GM21723 (cell line): ENCODE measurements at regions not wholly inside any gene's neighbourhood (a gene's known extent, or its start where the extent isn't known, plus 50 kb on each side); places are given as distances from the start of the nearest gene placed in this dataset.
"Not testable (repeated sequence)": the region's sequence is repeated elsewhere in the genome, so short reads cannot be mapped to it uniquely, and the experiment has no call there.

ENCODE experiments used
- ATAC-seq: cut with Tn5 transposase; IDR thresholded peaks from one replicate; pipeline ENCODE4 v1.9.1; 2021; ENCODE audit warnings: mild to moderate bottlenecking, moderate library complexity; ENCODE audit not compliant: unreplicated experiment

- no peak for ATAC-seq
Measured at GRCh38 chr3:94398036-94398435, 335.2 kb downstream of the NSUN3 start.

GRCh38 chr3:94401466-94401865 is 338.6 kb downstream of the NSUN3 start:
- ATAC-seq, result no peak

DNA sequence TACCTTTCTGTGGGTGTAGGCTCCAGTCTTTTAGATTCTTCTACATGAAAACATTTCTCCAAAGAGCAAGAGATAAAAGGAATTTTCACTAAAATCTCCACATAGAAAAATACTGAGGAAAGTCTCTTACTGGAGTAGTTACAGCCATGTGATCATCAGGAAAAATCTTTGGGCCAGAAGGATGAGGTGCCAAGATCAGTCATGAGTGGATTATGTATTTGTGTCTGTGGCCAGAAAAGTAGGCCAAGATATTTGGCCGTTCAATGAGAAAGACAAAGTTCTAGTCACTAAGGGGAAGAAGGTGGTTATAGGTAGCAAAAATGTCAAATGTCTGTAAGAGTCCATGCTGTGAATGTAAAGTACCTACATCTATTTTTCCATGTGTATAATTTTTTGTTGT is 339.3 kb downstream of the NSUN3 start:
- no peak for ATAC-seq

- no peak for ATAC-seq
Measured at GRCh38 chr3:94405258-94406035, 342.6 kb downstream of the NSUN3 start.

GRCh38 chr3:94406595-94406994 is 343.7 kb downstream of the NSUN3 start:
- no peak for ATAC-seq

DNA sequence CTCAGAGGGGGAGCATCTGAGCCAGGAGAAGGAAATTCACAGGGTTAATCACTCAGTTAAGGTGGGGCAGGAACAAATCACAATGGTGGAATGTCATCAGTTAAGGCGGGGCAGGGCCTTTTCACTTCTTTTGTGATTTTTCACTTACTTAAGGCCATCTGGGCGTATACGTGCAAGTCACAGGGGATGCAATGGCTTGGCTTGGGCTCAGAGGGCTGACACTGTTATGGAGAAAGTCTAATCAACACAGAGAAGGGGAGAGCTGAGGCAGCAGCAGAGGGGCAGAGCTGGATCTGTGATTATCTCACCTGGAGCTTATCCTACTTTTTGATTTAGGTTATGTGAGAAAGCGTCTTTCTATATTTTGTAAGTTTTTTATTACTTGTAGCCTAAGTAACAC is 350.1 kb downstream of the NSUN3 start:
- ATAC-seq, result not testable (repeated sequence)

DNA sequence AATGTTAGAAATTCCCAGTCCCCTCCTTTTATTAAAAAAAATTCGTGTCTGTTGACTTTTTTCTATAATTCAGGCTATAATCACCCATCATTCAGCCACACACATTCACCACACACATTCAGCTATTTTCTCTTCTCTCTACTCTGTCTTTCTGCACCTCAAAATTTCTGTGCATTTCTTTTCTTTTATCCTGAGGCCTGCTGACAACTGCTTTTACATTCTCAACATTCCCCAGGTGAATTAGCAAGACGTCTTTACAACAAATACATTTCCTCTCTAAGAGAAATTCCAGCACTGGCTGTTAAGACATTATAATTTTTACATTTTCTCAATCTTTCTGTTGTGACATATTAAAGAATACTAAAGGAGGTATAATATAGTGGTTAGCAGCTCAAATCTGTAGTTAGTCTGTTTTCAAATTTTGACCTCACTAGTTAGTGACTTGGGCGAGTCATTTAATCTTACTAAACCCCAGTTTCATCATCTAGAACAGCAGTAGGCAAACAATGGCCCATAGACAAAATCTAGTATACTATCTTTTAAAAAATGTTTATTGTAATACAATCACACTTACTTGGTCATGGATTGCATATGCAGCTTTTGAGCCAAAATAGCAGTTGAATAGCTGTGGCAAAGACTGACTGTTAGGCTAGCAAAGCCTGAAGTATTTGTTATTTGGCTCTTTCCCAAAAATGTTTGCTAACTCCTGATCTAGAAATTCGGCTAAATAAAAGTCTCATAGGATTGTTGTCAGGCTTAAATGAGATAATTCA is 350.7 kb downstream of the NSUN3 start:
- no peak for ATAC-seq

DNA sequence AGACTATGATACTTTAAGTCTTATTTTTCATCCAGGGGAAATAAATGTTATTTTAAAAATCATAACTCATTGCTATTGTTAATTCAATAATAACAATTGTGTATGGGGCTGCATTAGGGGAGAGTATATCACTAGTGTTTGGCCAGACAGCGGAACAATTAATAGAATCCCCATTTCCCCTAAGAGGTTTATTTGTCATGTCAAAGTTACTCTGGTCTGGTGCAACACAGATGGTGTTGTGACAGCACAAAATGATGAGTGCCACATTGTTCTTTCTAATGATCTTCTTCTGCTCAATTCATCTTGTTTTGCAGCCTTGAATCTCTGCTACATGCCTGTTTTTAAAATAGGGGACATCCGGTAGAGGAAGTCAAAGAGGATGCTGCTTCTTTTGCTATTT is 351.6 kb downstream of the NSUN3 start:
- no peak for ATAC-seq

DNA sequence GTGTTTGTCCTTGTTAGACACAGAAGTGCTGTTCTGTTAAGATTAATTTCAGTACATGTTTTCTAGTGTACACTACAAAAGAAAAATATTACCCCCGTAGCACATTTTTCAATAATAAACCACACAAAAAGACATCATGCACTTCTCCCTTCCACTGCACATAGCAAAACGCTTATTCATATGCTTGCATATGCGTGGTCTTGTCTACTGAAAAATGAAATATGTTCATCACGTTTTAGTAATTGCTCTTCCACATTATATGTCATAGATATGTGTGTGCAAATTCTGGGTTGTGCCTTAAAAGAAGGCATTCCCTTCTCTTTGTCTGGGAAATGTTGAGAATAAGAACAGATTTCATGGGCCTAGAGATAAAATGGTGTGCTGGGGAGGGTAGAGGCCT is 353.9 kb downstream of the NSUN3 start:
- no peak for ATAC-seq

- no peak for ATAC-seq
Measured at GRCh38 chr3:94417963-94418455, 355.1 kb downstream of the NSUN3 start.

DNA sequence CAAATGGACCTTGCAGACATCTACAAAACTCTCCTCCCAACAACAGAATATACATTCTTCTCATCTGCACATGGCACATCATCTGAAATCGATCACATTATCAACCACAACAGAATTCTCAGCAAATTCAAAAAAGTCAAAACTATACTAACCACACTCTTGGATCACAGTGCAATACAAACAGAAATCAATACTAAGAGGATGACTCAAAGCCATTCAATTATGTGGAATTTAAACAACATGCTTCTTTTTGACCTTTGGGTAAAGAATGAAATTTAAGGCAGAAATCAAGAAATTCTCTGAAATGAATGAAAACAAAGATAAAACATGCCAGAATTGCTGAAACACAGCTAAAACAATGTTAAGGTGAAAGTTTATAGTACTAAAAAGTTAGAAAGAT is 358.1 kb downstream of the NSUN3 start:
- no peak for ATAC-seq

DNA sequence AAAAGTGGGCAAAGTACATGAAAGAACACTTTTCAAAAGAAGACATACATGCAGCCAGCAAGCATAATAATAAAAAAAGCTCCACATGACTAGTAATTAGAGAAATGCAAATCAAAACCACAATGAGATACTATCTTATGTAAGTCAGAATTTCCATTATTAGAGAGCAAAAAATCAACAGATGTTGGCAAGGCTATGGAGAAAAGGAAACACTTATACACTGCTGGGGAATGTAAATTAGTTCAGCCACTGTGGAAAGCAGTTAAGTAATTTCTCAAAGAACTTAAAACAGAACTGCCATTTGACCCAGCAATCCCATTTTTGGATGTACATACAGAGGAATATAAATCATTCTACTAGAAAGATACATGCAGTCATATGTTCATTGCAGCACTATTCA is 360.7 kb downstream of the NSUN3 start:
- no peak for ATAC-seq

- ATAC-seq, result no peak
Measured at GRCh38 chr3:94429517-94429916, 366.7 kb downstream of the NSUN3 start.

GRCh38 chr3:94431876-94432570 is 369.2 kb downstream of the NSUN3 start:
- ATAC-seq, result no peak

GRCh38 chr3:94433811-94434210 is 370.9 kb downstream of the NSUN3 start:
- no peak for ATAC-seq

DNA sequence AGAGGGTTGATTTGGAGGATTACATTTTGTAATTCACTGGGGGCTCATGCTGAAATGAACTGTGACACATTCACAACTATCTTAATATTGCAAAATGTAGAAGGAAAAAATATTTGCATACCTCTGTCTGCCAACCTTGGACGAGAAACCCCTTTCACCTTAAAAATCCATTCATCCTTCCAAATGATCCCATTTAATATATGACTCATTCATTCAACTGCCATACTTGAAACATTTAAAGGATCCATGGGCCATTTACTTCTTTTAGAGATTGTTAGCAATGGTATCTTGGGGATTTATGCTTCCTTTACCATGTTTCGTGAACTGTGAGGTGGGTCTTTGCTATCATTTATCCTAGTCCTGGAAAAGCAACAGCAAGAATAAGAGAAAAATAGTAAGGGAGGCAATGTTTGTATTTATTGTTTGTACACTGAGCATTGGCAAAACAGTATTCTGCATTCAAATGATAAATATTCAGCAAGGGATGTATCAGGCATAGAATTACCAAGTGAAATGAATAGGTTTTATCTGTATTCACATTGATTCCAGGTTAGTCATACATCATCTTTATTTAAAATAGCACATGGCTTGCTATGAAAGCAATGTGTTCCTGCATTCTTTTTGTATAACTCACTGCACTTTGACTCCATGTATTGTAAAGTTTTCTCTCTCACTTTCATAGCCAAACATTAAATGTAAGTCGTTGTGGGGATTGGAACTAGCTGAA is 378.1 kb downstream of the NSUN3 start:
- ATAC-seq, result no peak

GRCh38 chr3:94441494-94441847 is 378.6 kb downstream of the NSUN3 start:
- no peak for ATAC-seq

DNA sequence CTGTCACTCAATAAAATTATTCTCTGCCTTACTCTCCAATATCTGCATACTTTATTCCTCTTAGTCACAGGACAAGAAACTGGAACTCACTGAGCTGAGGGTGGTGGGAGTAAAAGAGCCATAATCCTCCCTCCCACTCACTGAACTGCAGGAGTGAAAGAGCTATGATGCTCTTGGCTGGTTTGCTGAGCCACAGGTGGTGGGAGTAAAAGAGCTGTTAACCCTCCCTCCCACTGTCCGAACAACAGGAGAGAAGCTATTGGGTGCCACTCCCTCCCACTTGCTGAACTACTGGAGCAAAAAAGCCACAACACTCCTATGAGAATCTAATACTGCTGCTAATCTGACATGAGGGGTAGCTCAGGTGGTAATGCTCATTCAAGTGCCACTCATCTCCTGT is 391.0 kb downstream of the NSUN3 start:
- ATAC-seq, result no peak

DNA sequence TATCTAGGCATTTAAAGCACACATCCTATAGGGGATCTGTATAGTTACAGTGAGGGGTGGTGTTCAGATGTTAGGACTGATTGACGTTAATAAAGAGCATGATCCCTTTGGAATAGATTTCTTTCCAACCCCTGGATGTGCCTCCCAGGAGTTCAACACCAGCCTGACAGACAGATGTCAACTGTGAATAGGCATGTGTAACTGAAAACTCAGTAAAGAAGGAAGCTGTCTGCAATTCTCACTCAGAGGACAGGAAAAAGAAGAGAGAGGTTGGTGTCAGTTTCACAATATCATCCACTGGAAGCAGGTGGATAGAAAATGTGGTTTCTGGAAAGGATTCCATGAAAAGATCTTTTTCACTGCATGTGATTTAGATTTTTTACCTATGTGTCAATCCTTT is 396.3 kb downstream of the NSUN3 start:
- no peak for ATAC-seq

GRCh38 chr3:94460931-94461330 is 398.1 kb downstream of the NSUN3 start:
- no peak for ATAC-seq

DNA sequence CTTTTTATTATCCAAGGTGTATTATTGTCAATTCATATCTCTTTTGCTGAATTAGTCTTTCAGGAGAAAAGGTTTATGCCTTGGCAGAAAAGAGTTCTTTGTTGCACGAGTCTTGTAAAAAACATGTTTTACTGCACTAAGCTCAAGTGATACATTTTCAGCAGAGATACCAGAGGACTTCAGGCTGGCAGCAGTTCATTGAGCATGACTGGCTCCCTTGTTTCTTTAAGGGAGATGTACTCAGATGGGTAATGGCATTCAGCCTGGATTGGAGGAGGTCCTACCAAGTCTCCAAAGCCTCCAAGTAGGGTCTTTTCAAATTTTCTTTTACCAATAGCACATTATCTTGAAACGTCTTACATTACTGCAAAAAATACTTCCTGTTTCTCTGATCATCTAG is 400.1 kb downstream of the NSUN3 start:
- no peak for ATAC-seq
